NCI-H146 treated with DMSO at 0.1 percent for 48 hours (cell line): ENCODE measurements at regions not wholly inside any gene's neighbourhood (a gene's known extent, or its start where the extent isn't known, plus 50 kb on each side); places are given as distances from the start of the nearest gene placed in this dataset.
A peak's percentile ranks its signal among the peaks of the same experiment; 100 is the strongest.

Experiments
- DNase-seq: peaks from one replicate; lab custom pipeline; 2025; ENCODE audit not compliant: unreplicated experiment; lab: John Stamatoyannopoulos, UW

DNA sequence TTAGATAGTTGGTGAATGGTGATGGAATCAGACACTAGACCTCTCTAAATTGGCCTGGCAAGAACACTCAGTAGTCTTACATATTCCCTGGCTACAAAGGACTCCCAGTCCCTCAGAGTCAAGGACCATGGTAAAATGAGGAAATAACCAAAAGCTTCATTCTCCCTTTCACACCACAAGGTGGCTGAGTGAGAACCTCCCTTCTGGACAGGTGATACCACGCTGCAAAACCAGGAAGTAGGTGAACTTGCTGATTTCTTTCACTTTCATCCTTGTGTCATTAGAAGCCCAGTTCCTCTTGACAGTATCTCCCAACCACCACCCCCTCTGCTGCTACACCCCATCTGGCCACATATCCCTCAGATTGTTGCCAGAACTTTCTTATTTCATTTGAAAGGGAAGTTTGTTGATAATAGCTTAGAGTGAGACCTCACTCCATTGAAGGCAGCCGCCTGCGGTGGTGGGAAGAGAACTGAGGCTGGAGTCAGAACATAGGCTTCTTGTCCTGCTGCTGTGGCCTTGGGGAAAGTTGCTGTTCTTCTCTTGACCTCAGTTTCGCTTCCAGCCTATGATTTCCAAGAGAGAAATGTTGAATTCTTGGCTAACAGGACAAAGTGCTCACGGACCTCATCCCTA is 290.6 kb upstream of the CCL2 start:
- no peak for DNase-seq

- no peak for DNase-seq
These were observed 288.6 kb upstream of the CCL2 start for GRCh38 chr17:33966410-33967059.

GRCh38 chr17:33967608-33968349 is 287.3 kb upstream of the CCL2 start:
- DNase-seq, result no peak

- DNase-seq, result no peak
These were observed 286.6 kb upstream of the CCL2 start for GRCh38 chr17:33968350-33969044.

GRCh38 chr17:33970279-33970678 is 284.8 kb upstream of the CCL2 start:
- no peak for DNase-seq

DNA sequence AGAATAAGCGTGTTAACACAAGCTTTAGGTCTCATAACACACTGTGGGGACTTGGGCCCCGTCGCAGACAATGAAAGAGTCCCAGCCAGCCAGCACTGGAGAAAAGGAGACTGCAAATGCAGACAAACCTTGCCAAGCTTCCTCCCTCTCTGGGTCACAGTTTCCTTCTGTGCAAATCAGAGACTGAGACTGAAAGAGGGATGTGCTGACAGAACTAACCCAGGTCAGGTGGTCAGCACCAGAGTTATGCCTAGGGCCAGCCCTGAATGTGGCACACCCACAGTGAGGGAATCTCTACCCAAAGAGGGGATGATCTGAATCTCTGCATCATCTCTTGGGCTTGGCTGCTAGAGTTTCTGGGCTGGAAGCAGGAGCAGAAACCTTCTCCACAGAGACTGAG is 282.3 kb upstream of the CCL2 start:
- no peak for DNase-seq

GRCh38 chr17:33973491-33973890 is 281.6 kb upstream of the CCL2 start:
- no peak for DNase-seq

GRCh38 chr17:33974276-33974675 is 280.8 kb upstream of the CCL2 start:
- DNase-seq, result no peak

- DNase-seq, result no peak
These were observed 278.3 kb upstream of the CCL2 start for GRCh38 chr17:33976831-33977230.

- DNase-seq, result no peak
These were observed 277.2 kb upstream of the CCL2 start for GRCh38 chr17:33977729-33978514.

DNA sequence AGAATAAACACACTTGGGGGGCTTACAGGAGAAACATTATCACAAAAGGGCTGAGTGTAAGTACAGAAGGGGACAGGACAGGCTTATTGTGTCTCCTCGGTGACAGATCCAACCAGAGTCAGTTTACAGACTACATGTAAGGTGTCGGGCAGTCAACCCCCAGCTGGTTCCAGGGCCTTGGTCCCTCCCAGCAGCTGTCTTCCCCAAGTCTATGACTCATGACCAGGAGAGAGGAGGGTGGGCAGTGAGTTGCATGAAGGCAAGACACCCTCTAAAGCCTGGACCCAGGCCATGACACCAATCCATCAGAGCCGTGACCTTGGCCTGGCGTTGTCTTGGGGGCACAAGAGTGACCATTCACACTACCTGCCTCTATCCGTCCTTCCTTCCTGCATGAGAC is 276.2 kb upstream of the CCL2 start:
- no peak for DNase-seq

- no peak for DNase-seq
These were observed 274.9 kb upstream of the CCL2 start for GRCh38 chr17:33980193-33980592.

GRCh38 chr17:33981711-33982601 is 273.1 kb upstream of the CCL2 start:
- DNase-seq, result peak; percentile 10

GRCh38 chr17:33982909-33983308 is 272.2 kb upstream of the CCL2 start:
- no peak for DNase-seq

GRCh38 chr17:33983824-33984574 is 271.1 kb upstream of the CCL2 start:
- no peak for DNase-seq

GRCh38 chr17:33986088-33986487 is 269.0 kb upstream of the CCL2 start:
- no peak for DNase-seq

- no peak for DNase-seq
These were observed 268.5 kb upstream of the CCL2 start for GRCh38 chr17:33986566-33986965.

- DNase-seq, result no peak
These were observed 267.9 kb upstream of the CCL2 start for GRCh38 chr17:33987162-33987561.
